ENCODE measurements at regions not wholly inside any gene's neighbourhood (a gene's known extent, or its start where the extent isn't known, plus 50 kb on each side); places are given as distances from the start of the nearest gene placed in this dataset.

- DNase-seq = no peak
Observed at GRCh38 chr1:95370691-95371562, 136.9 kb downstream of the RWDD3 start.

- DNase-seq = no peak
Observed at GRCh38 chr1:95371666-95372282, 137.8 kb downstream of the RWDD3 start.

GRCh38 chr1:95375174-95375573 is 141.2 kb downstream of the RWDD3 start:
- no peak for DNase-seq

- no peak for DNase-seq
Observed at GRCh38 chr1:95380909-95381308, 146.9 kb downstream of the RWDD3 start.

- no peak for DNase-seq
Observed at GRCh38 chr1:95382000-95382786, 148.2 kb downstream of the RWDD3 start.

GRCh38 chr1:95383111-95383510 is 149.1 kb downstream of the RWDD3 start:
- no peak for DNase-seq

GRCh38 chr1:95384567-95384966 is 150.6 kb downstream of the RWDD3 start:
- no peak for DNase-seq

- DNase-seq = no peak
Observed at GRCh38 chr1:95386371-95386770, 152.4 kb downstream of the RWDD3 start.

GRCh38 chr1:95386915-95387314 is 152.9 kb downstream of the RWDD3 start:
- DNase-seq = no peak

- no peak for DNase-seq
Observed at GRCh38 chr1:95388031-95388430, 154.0 kb downstream of the RWDD3 start.

GRCh38 chr1:95393434-95393833 is 159.4 kb downstream of the RWDD3 start:
- no peak for DNase-seq

- no peak for DNase-seq
Observed at GRCh38 chr1:95396557-95396956, 162.5 kb downstream of the RWDD3 start.

GRCh38 chr1:95402780-95403179 is 168.8 kb downstream of the RWDD3 start:
- DNase-seq = no peak

- DNase-seq = no peak
Observed at GRCh38 chr1:95406279-95406678, 172.3 kb downstream of the RWDD3 start.

GRCh38 chr1:95407131-95407885 is 173.3 kb downstream of the RWDD3 start:
- no peak for DNase-seq

- DNase-seq = no peak
Observed at GRCh38 chr1:95407886-95408291, 173.9 kb downstream of the RWDD3 start.

- DNase-seq = no peak
Observed at GRCh38 chr1:95408507-95409136, 174.6 kb downstream of the RWDD3 start.

GRCh38 chr1:95409276-95409675 is 175.3 kb downstream of the RWDD3 start:
- no peak for DNase-seq

- DNase-seq = no peak
Observed at GRCh38 chr1:95409901-95410300, 175.9 kb downstream of the RWDD3 start.

GRCh38 chr1:95415146-95415545 is 181.1 kb downstream of the RWDD3 start:
- DNase-seq = no peak

GRCh38 chr1:95426772-95427171 is 192.8 kb downstream of the RWDD3 start:
- no peak for DNase-seq

- DNase-seq = no peak
Observed at GRCh38 chr1:95427525-95427924, 193.5 kb downstream of the RWDD3 start.

Data from GF-D8 (cell line).